Stimulated activated CD4-positive, alpha-beta T cell treated with anti-CD3 and anti-CD28 coated beads, Interleukin-2, amount 100 ng/mL, for 24 hours (primary cell): ENCODE measurements at regions not wholly inside any gene's neighbourhood (a gene's known extent, or its start where the extent isn't known, plus 50 kb on each side); places are given as distances from the start of the nearest gene placed in this dataset.
"Not testable (repeated sequence)": the region's sequence is repeated elsewhere in the genome, so short reads cannot be mapped to it uniquely, and the experiment has no call there.

ENCODE experiments used
- DNase-seq, 2 donors: peaks; one replicate each; pipeline ENCODE4 v3.0.0-alpha.2; 2020

DNA sequence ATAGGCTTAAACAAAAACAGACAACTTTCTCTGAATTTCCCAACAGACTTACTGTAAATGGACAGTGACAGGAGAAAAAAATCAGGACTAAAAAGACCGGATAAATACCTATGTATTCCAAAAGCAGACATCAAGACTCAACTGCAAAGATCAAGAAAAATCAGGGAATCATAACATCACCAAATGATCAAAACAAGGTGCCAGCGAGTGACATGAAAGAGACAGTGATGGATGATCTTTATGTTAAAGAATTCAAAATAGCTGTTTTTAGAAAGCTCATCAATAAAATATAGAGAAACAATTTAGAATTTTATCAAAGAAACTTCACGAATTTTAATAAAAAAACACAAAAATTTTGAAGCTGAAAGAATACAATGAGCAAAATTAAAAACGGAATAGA lies 952.5 kb upstream of the ATXN7L3B start:
- no peak for DNase-seq

DNA sequence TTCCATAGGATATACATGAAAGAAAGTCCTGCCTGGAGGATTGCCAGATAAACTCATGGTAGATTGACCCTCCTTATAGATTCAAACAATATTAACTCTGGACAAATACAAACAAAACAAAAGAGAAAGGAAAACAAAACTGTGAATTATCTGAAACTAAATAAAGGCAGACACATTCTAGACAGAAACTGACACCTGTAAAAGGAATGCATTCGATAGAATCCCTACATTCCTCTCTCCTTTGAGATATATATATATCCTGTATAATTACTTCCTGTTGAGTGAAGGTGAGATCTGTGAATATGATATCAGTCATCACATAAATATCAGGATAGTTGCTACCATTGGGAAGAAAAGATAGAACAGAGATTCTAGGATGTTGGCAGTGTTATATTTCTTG lies 948.4 kb upstream of the ATXN7L3B start:
- DNase-seq: no peak

DNA sequence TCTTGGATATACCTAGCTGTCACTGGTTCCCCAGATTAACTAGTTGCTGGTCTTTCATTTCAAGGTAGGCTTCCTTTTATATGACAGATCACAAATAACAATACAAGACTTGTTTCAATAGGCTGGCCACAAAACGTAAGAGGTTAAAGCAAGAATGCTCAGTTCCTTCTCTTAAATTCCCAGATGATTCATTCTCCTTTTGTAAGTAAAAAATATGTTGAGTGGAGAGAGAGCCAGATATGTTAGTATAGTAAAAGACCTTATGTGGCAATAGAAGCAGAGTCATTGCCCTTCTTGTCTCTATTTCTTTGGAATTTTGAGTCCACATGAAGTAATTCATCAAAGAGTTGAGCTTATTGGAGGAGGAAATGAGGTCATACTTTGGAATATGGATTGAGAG lies 939.0 kb upstream of the ATXN7L3B start:
- DNase-seq: no peak

DNA sequence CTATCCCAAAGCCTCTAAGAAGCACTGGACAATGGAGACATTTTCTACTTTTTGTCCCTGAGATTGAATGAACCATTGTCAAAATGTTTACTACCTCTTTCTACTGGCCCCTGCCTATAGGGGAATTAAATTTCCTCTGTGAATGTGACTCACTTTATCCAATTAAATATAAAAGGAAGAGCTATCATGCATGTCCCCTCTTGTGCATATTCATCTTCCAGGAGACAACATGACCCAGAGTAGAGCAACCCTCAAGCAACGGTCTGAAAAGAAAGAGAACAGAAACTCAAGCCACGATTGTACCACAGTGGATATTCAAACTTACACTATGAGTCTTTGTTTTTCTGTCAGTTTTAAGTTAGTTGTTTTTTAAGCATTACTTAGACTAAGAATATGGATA lies 938.4 kb upstream of the ATXN7L3B start:
- DNase-seq: no peak

DNA sequence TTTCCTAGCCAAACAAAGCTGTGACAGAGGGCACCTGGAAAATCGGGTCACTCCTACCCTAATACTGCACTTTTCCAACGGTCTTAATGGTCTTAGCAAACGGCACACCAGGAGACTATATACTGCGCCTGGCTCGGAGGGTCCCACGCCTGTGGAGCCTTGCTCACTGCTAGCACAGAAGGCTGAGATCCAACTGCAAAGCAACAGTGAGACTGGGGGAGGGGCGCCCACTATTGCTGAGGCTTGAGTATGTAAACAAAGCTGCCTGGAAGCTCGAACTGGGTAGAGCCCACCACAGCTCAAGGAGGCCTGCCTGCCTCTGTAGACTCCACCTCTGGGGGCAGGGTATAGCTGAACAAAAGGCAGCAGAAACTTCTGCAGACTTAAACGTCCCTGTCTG lies 931.7 kb upstream of the ATXN7L3B start:
- not testable (repeated sequence) for DNase-seq

DNA sequence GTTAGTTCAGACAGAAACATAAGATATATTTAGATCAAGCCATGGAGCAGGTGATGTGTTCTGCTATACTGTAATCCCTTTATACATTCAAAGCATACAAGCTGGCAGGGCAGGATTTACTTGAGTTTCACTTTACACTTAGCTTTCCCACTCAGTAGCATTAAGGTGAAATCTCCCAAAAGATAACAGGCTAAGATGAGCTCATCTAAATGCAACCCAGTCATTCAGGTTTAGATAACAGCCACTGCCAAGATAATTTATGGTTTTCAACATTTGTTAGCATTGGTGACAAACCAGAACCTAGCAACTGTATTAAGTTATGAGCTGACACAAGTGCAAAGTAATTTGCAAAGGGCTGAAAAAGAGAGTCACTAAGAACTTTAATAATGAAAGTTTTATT lies 925.1 kb upstream of the ATXN7L3B start:
- no peak for DNase-seq

DNA sequence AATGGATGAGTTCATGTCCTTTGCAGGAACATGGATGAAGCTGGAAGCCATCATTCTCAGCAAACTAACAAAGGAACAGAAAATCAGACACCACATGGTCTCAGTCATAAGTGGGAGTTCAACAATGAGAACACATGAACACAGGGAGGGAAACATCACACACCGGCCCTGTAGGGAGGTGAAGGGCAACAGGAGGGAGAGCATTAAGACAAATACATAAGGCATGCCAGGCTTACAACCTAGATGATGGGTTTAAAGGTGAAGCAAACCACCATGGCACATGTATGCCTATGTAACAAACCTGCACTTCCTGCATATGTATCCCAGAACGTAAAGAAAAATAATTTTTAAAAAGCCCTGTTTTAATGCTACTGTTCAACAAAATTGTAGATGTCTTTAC lies 914.2 kb upstream of the ATXN7L3B start:
- DNase-seq: no peak

DNA sequence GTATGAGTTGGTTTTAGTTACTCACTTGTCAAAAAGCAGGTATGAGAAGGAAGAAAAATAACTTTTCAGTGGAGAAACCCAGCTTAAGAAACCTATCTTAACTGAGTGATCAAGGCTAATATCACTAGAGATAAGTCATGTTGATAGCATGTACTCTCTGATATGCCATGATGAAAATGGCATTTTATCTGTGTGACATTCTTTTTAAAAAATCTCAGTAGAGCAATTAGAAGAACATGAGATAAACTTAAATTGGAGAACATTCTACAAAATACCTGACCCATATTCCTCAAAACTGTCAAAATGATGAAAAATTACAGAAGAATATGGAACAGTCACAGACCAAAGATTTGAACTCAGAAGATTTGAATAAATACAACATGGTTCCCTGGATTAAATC lies 912.4 kb upstream of the ATXN7L3B start:
- DNase-seq: no peak

DNA sequence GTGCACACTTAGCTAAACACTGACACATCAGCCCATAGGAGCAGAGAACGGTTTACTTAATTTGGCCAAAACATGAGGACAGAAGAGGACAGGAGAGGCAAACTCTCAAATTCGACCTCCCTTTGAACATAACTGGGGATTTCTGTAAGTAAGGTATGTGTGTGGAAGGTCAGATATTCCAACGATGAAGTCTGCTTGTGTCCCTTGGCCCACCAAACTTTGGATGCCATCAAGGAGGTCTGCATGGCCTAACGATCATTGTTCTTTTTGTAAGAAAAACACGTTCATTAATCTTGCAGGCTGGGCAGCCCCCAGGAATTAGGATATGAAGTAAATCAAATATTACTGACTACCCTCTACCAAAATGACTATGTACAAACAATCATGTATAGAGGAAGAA lies 908.5 kb upstream of the ATXN7L3B start:
- no peak for DNase-seq

DNA sequence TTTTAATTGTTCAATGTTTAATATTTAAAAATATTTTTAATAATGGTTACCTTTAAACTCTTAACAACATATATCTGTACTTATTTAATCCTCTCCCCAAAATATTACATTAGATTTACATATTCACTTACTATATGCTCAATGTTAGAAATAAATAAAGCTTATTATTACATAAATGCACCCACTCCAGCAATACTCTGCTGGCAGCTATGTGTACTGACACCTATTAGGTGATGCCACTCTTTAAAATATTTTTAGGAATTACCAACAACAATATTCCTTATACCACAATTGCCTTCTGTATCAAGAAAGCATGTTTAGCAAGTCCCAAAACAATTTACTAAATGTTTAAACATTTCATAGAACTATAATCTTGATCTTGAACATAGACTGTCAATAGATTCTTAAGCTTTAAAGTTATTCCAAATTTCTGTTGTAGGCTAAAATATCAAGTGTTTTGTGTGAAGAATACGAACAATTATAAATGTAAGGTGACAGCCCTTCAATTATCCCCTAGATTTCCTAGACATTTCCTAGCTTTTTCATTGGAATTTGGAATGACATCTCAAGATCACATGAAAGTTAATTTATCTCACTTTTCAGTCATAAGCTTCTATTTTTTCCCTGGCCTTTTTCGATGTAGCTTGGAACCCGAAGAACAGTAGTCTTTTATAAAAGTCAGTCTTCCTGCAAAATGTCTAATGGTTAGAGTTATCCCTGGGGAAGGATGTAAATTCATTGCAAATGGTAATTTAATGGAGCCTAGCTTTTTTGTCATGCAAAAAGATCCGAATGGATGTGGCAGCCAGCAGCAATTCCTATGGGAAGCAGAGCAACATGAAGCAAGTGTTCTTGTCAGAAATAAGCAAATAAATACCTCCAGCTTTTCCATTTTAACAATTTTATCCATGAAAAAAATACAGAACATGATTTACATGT lies 907.5 kb upstream of the ATXN7L3B start:
- DNase-seq: no peak

DNA sequence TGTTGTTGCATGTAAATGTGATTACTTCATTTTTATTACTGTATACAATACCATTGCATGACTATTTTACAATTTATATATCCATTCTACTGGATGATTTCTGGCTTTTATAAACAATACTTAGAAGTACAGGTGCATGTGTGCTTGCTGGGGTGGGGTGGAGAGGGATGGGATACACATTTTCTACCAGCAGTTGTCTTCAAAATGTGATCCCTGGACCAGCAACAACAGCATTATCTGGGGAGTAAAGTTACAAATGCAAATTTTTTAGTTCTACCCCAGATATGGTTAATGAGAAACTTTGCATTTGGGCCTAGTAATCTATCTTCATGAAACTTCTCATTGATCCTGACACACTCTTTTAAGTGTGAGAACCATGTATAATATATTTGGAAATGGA lies 905.4 kb upstream of the ATXN7L3B start:
- no peak for DNase-seq

DNA sequence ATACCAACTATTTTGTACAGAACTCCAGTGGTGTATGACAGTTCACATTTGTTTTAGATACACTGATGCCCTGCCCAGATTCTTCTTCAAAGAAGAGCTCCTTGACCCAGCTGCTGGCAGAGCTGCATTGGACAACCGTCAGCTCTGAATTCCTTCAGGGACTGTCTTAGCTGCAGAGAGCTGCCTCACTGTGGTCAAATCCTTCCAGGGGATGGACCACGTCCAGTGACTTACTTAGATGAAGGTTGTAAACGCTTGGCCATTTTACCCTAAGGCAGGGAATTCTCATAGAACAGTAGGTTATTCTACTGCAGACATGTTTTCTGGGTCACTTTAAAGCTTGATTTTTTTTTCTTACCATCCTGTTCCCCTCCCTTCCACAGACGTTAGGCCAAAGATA lies 905.0 kb upstream of the ATXN7L3B start:
- no peak for DNase-seq

DNA sequence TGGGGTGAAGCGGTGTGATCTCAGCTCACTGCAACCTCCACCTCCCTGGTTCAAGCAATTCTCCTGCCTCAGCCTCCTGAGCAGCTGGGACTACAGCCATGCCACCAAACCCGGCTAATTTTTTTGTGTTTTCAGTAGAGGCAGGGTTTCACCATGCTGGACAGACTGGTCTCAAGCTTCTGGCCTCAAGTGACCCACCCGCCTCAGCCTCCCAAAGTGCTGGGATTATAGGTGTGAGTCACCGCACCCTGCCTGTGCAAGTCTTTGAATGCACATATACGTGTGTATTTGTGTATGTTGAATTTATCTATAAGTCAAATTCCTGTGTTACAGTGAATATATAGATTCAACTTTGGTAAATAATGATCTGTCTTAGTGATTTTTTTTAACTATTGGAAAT lies 898.2 kb upstream of the ATXN7L3B start:
- not testable (repeated sequence) for DNase-seq

DNA sequence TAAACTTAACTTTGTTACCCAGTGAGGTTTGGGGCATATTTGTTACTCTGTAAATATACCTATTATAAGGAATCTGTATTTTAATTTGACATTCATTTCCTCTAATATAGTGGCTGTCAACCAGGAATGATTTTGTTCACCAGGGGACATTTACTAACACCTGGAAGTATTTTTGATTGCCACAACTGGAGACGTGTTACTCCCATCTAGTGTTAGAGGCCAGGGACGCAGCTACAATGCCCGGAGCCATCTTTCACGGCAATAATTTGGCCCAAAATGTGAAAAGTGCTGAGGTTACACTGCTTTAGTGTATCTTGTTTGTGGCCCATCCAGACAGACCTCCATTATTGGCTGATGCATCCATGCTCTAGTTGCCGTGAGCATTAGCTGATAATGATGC lies 881.3 kb upstream of the ATXN7L3B start:
- DNase-seq: no peak

DNA sequence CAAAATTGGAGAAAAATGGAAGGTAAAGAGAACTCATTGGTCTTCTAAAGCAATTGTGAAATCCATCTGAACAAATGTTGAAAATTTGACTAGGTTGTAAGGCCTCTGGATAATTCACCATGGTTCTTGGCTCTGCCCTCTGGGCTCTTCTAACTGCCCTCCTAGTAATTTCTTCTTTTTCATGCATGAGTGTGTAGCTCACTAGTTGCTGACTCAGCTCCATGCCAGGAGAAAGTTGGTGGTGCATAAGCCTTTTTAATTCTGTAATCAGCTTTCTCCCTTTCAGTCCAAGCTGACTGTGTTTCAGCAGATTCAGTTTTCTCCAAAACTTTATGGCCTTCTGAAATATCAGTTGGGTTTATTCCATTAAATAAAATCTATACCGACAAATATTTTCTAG lies 877.8 kb upstream of the ATXN7L3B start:
- no peak for DNase-seq

DNA sequence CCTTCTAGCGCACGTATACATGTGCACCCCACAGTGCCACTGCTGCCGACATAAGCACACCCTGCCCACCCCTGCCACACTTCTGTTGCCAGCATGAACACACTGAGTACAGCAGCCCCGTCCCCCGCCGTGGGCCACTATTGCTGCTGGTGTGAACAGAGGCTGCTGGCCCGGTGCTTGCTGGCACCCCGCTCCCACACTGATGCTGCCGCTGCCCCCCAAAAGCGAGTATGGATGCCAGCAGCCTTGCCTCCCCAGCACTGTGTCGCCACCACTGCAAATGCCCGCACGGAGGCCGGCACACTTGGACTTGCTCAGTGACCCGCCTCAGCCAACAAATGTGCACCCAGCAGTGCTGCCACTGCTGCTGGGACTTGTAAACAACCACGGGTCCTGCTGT lies 872.4 kb upstream of the ATXN7L3B start:
- no peak for DNase-seq

DNA sequence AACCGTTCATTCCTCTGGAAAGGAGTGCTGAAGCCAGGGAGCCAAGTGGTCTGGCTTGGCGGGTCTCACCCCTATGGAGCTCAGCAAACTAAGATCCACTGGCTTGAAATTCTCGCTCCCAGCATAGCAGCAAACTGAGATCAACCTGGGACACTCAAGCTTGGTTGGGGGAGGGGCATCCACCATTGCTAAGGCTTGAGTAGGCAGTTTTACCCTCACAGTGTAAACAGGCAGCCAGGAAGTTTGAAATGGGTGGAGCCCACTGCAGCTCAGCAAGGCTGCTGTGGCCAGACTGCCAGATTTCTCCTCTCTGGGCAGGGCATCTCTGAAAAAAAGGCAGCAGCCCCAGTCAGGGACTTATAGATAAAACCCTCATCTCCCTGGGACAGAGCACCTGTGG lies 866.1 kb upstream of the ATXN7L3B start:
- DNase-seq: not testable (repeated sequence)

DNA sequence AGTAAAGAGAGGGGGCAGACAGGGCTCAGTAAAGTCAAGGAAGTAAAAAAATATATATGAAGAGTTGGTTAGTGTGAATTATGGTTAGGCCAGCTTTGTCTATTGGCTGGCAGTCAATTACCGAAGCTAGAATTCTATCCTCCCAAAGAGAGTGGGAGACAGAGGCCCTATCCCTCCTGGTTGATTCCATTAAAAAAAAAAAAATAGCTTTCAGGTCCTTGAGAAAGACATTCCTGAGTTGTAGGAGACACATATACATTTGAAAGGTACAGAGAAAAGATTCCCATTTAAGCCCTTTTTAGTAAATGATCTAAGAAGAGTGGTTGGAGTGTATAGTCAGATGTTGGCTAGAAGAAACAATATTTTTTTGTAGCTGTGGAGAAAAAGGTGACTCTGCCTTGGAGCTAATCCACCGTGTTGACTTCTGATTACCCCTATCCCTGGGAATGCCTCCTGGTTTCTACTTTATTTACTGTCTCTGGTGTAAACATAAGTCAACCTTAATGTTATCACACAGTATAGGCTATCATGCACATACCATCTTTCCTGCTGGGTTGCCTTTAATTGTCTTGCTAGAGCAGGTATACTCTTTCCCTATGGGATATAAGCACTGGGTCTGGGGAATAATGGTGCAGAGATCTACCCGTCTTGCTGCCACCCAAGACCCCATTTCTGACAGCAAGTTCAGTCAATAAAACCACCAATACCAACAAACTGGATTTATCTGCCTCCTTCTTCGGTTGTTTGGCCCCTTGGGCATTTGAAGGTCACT lies 859.9 kb upstream of the ATXN7L3B start:
- no peak for DNase-seq

DNA sequence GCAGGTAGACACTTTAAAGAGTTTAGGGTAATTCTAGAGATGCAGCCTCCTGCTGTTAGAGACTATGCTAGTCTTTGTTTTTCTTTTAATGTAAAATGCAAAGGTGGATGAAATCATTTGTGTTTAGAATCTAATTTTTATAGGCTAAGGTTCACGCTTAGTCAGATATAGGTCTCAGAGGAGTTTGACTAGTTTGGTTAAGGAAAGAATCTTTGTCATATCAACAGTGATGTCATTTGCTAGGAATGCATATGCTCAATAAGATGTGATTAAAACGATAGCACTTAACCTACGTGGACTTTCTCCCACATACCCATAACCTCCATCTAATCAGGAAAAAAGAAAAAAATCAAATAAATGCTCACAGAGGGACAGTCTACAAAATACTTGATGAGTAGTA lies 859.3 kb upstream of the ATXN7L3B start:
- no peak for DNase-seq

DNA sequence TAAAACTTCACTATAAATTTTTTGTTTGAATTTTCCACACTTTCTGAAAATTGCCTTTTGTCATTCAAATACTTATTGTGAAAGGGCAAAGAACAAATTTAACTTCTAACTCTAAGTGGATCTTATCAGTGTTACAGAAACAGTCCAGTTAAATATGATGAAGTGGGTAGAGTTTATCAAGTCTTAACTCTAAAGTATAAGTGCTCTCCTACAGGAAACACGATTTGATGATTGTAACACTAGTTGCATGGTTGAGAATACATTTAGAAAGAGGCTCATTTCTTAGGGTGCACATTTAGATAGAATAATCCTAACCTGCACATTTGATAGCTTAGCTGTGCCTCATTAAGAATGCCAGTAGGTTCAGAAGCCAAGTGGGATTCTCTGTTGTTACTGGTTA lies 838.3 kb upstream of the ATXN7L3B start:
- DNase-seq: no peak

DNA sequence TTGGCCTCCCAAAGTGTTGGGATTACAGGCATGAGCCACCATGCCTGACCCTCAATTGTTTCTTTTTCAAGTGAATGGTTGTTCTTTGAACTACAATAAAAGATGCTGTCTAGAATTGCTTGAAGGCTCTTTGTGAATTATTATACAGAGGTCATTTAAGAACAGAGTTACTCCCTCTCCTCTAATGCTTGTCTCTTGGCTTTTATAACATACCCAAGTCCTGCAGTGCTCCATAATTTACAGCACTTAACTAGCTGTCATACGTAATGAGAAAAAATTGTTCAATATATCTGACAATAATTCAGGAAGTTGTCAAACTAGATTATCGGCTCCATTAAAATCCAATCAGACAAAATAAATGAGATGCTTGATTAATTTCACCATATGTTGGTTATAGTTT lies 823.0 kb upstream of the ATXN7L3B start:
- no peak for DNase-seq

DNA sequence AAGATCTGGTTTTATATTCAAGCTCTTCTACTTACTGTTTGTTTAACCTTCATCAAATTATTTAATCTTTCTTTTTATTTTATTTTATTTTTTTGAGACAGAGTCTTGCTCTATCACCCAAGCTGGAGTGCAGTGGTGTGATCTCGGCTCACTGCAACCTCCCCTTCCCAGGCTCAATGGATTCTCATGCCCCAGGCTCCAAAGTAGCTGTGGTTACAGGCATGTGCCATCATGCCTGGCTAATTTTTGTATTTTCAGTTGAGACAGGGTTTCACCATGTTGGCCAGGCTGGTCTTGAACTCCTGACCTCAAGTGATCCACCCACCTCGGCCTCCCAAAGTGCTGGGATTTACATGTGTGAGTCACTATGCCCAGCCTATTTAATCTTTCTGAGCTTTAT lies 821.5 kb upstream of the ATXN7L3B start:
- not testable (repeated sequence) for DNase-seq

DNA sequence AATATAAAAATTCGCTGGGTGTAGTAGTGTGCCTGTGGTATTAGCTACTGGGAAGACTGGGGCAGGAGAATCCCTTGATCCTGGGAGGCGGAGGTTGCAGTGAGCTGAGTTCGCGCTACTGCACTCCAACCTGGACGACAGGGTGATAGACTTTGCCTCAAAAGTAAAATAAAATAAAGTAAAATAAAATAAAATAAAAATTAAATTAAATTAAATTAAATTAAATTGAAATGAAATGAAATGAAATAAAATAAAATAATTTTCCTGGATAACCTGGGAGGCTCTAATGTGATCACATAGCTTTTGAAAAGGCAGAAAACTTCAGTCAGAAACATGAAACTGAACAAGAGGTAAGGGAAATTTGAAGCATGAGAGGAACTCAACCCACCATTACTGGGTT lies 818.4 kb upstream of the ATXN7L3B start:
- no peak for DNase-seq

DNA sequence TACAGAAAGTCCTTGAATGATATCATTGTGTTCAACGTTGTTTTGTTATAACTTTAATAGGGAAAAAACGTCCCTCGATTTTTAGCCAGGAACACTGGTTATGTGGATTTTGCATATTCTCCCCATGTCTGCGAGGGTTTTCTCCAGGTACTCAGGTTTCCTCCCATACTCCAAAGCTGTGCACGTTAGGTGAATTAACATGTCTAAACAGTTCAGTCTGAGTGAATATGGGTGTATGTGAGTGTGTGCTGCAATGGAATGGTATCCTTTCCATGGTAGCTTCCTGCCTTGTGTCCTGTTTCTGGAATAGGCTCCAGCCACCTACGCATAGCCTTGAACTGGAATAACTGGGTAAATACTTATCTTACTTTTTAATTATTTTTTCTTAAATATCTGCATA lies 810.8 kb upstream of the ATXN7L3B start:
- DNase-seq: no peak
